PC-3 (cell line): ENCODE measurements at regions not wholly inside any gene's neighbourhood (a gene's known extent, or its start where the extent isn't known, plus 50 kb on each side); places are given as distances from the start of the nearest gene placed in this dataset.

Source experiments
- ATAC-seq: fragments of 200-7000 bp; cut with Tn5 transposase; 2 replicates; pipeline ENCODE4 v1.9.1; 2020; ENCODE audit warnings: mild to moderate bottlenecking, moderate library complexity
- BruUV-seq: library from RNA; stranded (reverse); fragments of 400-500 nt; replicated peaks from 2 replicates; lab custom pipeline; 2021; lab: Mats Ljungman, UMichigan
- CTCF ChIA-PET: fragments of 300-600 bp; sonication (Branson Sonifier 250); formaldehyde crosslinking; loops from one replicate; lab custom pipeline; 2022; ENCODE audit warnings: antibody characterized with exemption; lab: Charles Lee
- POLR2A ChIA-PET: fragments of 300-600 bp; sonication (Branson Sonifier 250); formaldehyde crosslinking; loops from one replicate; lab custom pipeline; 2022; ENCODE audit warnings: antibody characterized with exemption; ENCODE audit not compliant: unreplicated experiment; lab: Charles Lee
- DNase-seq: peaks from one replicate; pipeline ENCODE4 v3.0.0-alpha.2; 2015
- H2AFZ ChIP-seq: fragments of 300-600 bp; sonication (generic); 2 replicates; pipeline ENCODE4 v1.6.0; 2016; ENCODE audit warnings: antibody characterized with exemption, low read length
- H3F3A ChIP-seq: fragments of 300-600 bp; sonication (generic); one replicate; pipeline ENCODE4 v1.6.0; 2017; ENCODE audit warnings: antibody characterized with exemption, low read length, control low read depth, mild to moderate bottlenecking; ENCODE audit not compliant: unreplicated experiment
- H3K27ac ChIP-seq: fragments of 300-600 bp; sonication (generic); 2 replicates; pipeline ENCODE4 v1.5.1; 2016; ENCODE audit warnings: mild to moderate bottlenecking, low read length
- H3K27me3 ChIP-seq: fragments of 300-600 bp; sonication (generic); 2 replicates; pipeline ENCODE4 v1.6.1; 2016; ENCODE audit warnings: low read length, mixed read lengths
- H3K36me3 ChIP-seq: fragments of 300-600 bp; sonication (generic); 2 replicates; pipeline ENCODE4 v1.6.1; 2016; ENCODE audit warnings: low read depth, mixed run types, low read length, mixed read lengths
- H3K4me1 ChIP-seq: fragments of 300-600 bp; sonication (generic); 2 replicates; pipeline ENCODE4 v1.5.1; 2016; ENCODE audit warnings: low read length; ENCODE audit not compliant: insufficient read depth
- H3K4me2 ChIP-seq: fragments of 300-600 bp; sonication (generic); 2 replicates; pipeline ENCODE4 v1.6.0; 2016; ENCODE audit warnings: low read length
- H3K4me3 ChIP-seq: fragments of 300-600 bp; sonication (generic); 2 replicates; pipeline ENCODE4 v1.5.1; 2016; ENCODE audit warnings: mild to moderate bottlenecking, low read length, mixed read lengths
- H3K79me2 ChIP-seq: fragments of 300-600 bp; sonication (generic); 2 replicates; pipeline ENCODE4 v1.6.1; 2017; ENCODE audit warnings: low read length, mixed read lengths
- H3K9ac ChIP-seq: fragments of 300-600 bp; sonication (generic); 2 replicates; pipeline ENCODE4 v1.6.0; 2016; ENCODE audit warnings: mild to moderate bottlenecking, low read length
- H3K9me2 ChIP-seq: fragments of 300-600 bp; sonication (generic); replicated peaks from 2 replicates; pipeline ENCODE4 v1.6.1; 2016; ENCODE audit warnings: mixed run types, low read length, mixed read lengths
- H3K9me3 ChIP-seq: fragments of 300-600 bp; sonication (generic); 2 replicates; pipeline ENCODE4 v1.6.1; 2016; ENCODE audit warnings: low read length, mixed read lengths
- H4K20me1 ChIP-seq: fragments of 300-600 bp; sonication (generic); 2 replicates; pipeline ENCODE4 v1.6.1; 2016; ENCODE audit warnings: low read length, mixed read lengths
- EZH2 ChIP-seq: fragments of 300-600 bp; sonication (generic); IDR thresholded peaks from one replicate; pipeline ENCODE4 v1.6.1; 2017; ENCODE audit warnings: antibody characterized with exemption, mild to moderate bottlenecking, low read length; ENCODE audit not compliant: unreplicated experiment
- EZH2phosphoT487 ChIP-seq: fragments of 300-600 bp; sonication (generic); IDR thresholded peaks from 2 replicates; pipeline ENCODE4 v1.6.1; 2018; ENCODE audit warnings: mild to moderate bottlenecking, antibody characterized with exemption, low read length, borderline replicate concordance
- intact Hi-C: fragments of 100-400 bp; cut with micrococcal nuclease; formaldehyde crosslinking; loops from 2 replicates; pipeline ENCODE4 v1.9.0; 2023
- TF ChIP-seq, protein P1 (sequence below): fragments of 300-600 bp; sonication (generic); conservative IDR thresholded peaks from 2 replicates; pipeline ENCODE4 v1.5.1; 2017; ENCODE audit warnings: antibody characterized with exemption, low read depth, mild to moderate bottlenecking, low read length

DNA sequence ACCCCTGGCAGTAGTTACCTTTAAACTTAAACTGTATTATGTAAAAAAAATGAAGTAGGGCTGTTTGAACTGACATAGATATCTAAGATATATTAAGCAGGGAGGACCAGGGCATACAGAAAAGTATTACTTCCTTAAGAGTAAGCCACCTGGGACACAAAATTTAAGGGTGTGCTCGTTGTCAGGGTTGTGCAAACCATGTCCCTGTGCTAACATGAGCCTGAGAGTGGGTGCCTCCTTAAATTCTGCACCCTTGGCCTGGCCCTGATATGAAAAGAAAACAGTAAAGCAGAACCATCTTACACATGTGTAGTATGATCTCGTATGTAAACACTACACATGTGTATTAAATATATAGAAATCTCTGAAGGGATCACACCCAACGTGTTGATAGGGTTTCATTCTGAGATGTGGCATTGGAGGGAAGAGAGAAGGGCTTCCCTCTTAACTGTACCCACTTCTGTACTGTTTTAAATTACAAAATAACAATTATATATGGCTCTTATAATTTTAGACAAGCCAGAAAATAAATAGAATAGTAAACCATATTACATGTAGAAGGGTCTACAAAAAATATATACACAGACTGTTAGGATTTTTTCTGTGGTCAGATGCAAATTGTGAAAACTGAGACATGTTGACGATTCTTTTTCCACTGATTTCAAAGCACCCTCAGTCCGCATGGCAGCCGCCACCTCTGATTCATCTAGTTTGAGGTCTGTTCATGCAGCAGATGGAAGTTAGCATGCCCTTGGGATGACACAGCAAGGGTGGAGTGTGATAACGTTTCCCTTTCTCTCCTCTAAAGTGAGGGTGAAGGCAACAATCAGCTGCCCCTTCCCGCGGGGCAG lies 400.8 kb upstream of the PROK2 start:
- Histone ChIP-seq H3K4me3 (no peak overlapping the region), H3K9ac (no peak overlapping the region), H2AFZ (no peak overlapping the region), H3F3A (no peaks in the 10 kb centered on the region), H3K79me2 (no peaks in the 10 kb centered on the region), H3K4me2 (peak overlapping the region; percentile 41), H3K27ac (no peak overlapping the region), H3K27me3 (no peaks in the 10 kb centered on the region), H3K36me3 (no peaks in the 10 kb centered on the region), H4K20me1 (no peaks in the 10 kb centered on the region), H3K4me1 (peaks cover 11% of the 10 kb centered on the region; the same call in 1 of the 2 replicates), H3K9me2 (no peaks in the 10 kb centered on the region), H3K9me3 (no peaks in the 10 kb centered on the region)
- DNase-seq (peak; percentile 38), ATAC-seq (peak; percentile 75)
- CTCF ChIA-PET = no interaction called here
- no TSS peak for BruUV-seq
- intact Hi-C loops = no loop called here
- POLR2A ChIA-PET = no interaction called here
- TF ChIP-seq EZH2 (no peak), EZH2phosphoT487 (no peak)
- TF ChIP-seq, protein P1, sequence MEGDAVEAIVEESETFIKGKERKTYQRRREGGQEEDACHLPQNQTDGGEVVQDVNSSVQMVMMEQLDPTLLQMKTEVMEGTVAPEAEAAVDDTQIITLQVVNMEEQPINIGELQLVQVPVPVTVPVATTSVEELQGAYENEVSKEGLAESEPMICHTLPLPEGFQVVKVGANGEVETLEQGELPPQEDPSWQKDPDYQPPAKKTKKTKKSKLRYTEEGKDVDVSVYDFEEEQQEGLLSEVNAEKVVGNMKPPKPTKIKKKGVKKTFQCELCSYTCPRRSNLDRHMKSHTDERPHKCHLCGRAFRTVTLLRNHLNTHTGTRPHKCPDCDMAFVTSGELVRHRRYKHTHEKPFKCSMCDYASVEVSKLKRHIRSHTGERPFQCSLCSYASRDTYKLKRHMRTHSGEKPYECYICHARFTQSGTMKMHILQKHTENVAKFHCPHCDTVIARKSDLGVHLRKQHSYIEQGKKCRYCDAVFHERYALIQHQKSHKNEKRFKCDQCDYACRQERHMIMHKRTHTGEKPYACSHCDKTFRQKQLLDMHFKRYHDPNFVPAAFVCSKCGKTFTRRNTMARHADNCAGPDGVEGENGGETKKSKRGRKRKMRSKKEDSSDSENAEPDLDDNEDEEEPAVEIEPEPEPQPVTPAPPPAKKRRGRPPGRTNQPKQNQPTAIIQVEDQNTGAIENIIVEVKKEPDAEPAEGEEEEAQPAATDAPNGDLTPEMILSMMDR = no peak

DNA sequence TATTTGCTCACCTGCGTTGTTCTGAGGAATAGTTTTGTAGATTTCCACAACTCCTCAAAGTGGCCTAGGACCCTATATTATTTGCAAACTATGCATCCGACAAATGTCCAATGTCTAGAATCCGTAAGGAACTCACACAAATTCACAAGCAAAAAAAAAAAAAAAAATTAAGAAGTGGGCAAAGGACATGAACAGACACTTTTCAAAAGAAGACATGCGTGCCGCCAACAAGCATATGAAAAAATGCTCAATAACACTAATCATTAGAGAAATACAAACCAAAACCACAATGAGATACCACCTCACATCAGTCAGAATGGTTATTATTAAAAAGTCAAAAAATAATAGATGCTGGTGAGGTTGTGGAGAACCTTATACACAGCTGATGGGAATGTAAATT lies 398.5 kb upstream of the PROK2 start:
- H3K4me1 ChIP-seq = peaks cover 11% of the 10 kb centered on the region; the same call in 1 of the 2 replicates
- CTCF ChIA-PET = no interaction called here

More for the DNA sequence above, 398.5 kb upstream of the PROK2 start:
- ATAC-seq = no peak
- no peak overlapping the region for H3K9ac ChIP-seq
- H3K9me2 ChIP-seq = no peaks in the 10 kb centered on the region
- H3K9me3 ChIP-seq = no peaks in the 10 kb centered on the region
- no peaks in the 10 kb centered on the region for H3F3A ChIP-seq
- H3K27ac ChIP-seq = no peak overlapping the region
- TF ChIP-seq EZH2 (no peak), EZH2phosphoT487 (no peak)
- TF ChIP-seq, protein P1 = no peak
- POLR2A ChIA-PET = no interaction called here
- no peaks in the 10 kb centered on the region for H3K79me2 ChIP-seq
- H2AFZ ChIP-seq = no peak overlapping the region
- peaks cover 3% of the 10 kb centered on the region; the same call in 1 of the 2 replicates for H3K27me3 ChIP-seq
- intact Hi-C loops = no loop called here
- no peaks in the 10 kb centered on the region for H3K36me3 ChIP-seq
- no TSS peak for BruUV-seq
- no peak overlapping the region for H3K4me3 ChIP-seq
- no peaks in the 10 kb centered on the region for H4K20me1 ChIP-seq
- DNase-seq = no peak
- no peak overlapping the region for H3K4me2 ChIP-seq
